ENCODE measurements at regions not wholly inside any gene's neighbourhood (a gene's known extent, or its start where the extent isn't known, plus 50 kb on each side); places are given as distances from the start of the nearest gene placed in this dataset.

DNA sequence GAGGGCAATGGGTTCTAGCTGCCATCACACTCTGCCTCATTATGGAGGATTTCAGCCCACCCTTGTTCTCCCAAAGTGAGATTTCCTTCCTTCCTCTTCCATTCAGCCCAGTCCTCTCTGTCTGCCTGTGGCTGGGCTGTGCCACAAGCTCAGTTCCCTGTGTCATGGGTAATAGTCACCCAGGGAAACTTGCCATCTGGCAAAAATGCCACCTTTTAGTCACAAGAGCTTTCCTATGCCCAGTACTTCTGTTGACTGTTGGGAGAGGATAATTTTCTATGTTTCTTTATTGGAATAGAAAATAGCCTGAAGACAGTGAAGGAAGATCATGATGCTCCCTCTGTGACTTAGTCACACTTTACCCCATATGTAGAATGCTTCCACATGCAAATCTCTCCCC, 71.4 kb downstream of the TLR4 start:
- peak in 6 of 42 donors; percentile 28 to 61 (median 40) for DNase-seq
- intact Hi-C loops (cut with DNase I), result loop anchor here (10.0 kb wide), 1 partner anchor 131 kb away; no protein-coding TSS in a partner anchor

DNA sequence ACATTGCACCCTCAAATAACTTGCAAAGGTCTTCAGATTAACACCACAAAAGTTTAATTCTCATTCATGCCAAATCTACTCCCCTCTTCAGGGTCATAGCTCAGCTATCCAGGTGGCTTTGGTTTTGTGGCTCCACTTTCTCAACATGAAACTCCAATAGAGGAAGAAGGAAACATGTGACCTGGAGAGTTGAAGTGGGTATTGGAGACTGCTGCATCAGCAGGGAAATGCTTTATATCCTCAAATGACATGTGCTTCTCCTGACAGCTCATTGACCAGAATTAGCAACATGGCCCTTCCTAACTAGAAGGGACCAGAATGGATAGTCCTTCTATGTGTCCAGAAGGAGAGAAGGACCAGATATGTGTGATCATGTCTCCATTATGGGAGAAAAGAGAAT, 73.6 kb downstream of the TLR4 start:
- no peak for DNase-seq
- intact Hi-C loops (cut with DNase I), result loop anchor here (10.0 kb wide), 1 partner anchor 133 kb away; no protein-coding TSS in a partner anchor

DNA sequence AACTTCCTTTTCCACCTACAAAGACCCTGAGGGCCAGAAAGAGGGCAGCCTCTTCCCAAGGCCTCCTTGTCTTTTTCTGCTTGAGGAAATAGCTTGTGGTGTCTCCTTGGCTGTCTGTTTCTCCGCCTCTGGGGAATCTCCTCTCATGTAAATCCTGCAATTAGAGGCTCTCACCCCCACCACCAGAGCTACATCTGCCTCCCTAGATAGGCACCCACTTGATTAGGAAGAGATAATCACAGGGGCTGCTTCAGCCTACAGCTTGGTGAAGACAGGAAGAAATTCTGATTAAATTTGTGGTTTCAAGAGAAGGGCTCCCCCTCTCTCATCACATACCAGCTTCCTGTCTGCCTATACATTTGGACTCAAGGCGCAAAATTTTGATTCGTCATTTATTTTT, 75.6 kb downstream of the TLR4 start:
- intact Hi-C loops (cut with DNase I), result loop anchor here (10.0 kb wide), 2 partner anchors 135 to 1585 kb away; partner anchors contain the start of gene BRINP1
- no peak for DNase-seq

DNA sequence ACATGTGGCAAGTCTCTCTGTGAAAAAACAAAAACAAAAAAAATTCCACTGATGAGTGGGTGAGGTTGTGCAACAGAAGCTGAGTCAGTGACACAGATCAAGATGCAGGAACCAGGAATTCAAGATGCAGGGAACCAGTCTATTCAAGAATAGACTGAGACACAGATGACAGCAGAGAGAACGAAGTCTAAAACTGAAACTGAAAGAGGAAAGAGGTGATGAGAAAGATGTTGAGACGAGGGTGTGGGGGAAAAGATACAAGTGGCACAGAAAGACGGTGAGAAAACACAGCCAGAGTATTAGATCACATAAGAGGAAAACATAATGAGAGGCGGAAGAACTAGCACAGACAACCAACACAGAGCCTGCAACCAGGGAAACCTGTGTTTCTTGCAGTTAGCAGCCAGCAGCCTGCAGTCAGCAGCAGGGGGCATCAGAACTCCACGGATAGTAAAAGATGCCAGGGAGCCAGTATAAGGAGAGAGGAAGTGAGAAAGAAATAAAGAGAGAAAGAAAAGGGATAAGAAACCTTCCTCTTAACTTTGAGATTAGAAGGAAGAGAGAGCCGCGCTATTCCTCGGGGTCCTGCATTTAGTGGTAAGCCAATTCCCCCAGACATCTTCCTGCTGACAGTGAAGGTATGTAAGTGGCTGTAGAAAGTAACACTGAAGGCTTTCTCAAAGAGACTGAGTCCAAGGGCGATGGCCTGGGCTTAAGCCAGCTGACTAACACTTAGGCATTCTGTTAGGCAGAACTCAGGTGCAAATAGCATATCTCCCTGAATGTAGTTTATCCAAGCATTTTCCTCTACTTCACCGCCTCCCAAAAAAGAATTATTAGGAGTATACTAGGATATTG, 79.0 kb downstream of the TLR4 start:
- intact Hi-C loops (cut with DNase I), result loop anchor here (10.0 kb wide), 1 partner anchor 1582 kb away; the partner anchor contains the start of gene BRINP1
- DNase-seq, result peak; percentile 75 to 95 (median 88)

DNA sequence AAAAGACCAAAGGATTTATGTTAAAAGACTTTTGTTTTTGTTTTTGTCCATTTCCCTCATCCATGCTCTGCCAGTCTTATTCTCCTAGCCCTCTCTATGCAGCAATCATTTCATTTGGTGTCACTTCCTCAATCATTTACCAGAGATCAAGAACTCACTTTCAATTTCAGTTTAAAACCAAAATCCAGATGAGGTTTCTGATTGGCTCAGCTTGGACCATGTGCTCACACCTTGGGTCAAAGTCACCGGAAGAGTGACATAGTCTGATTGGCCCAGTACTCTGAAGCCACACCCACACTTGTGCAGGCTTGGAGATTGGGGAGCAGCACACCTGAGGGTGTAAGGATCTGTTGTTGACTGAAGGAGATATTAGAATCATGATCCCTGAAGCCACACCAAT, 79.6 kb downstream of the TLR4 start:
- intact Hi-C loops (cut with DNase I), result loop anchor here (10.0 kb wide), 1 partner anchor 1581 kb away; the partner anchor contains the start of gene BRINP1
- peak in 3 of 42 donors; percentile 13 to 39 (median 33) for DNase-seq

DNA sequence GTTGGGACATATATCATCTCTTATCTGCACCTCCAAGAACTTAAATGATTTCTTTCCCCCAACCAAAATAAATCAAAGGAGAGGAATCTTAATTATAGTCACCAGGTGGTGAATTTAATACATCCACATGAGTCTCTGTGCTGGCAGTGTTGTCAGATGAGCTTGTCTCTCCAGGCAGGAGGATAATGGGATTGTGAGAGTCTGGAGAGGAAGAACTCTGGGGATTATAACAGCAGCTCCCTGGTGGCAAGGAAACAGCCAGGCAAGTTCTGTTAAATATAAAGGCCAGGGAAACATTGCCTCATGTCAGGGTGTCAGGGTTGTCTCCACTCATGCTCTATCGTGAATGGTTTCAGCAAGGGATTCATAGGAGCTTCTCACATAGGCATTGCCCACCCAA, 80.8 kb downstream of the TLR4 start:
- intact Hi-C loops (cut with DNase I), result loop anchor here (10.0 kb wide), 1 partner anchor 1580 kb away; the partner anchor contains the start of gene BRINP1
- no peak for DNase-seq

DNA sequence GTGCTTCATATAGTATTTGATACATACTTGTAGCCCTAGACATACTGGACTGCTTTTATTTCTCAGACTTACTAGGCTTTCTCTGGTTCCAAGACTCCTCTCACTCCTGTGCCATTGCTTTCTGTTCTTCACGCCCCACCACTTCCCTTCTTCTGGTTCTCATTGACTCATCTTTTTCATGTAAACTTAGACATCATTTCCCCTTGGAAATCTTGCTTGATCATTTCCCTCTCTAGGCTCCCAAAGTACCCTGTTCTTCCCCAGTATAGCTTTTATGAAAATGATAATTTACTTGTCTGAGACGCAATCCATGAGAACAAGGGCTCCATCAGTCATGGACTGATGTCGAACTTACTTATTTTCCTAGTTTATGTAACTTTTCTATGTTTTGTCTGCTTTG, 83.5 kb downstream of the TLR4 start:
- intact Hi-C loops (cut with DNase I), result loop anchor here (10.0 kb wide), 1 partner anchor 1577 kb away; the partner anchor contains the start of gene BRINP1
- DNase-seq, result no peak

DNA sequence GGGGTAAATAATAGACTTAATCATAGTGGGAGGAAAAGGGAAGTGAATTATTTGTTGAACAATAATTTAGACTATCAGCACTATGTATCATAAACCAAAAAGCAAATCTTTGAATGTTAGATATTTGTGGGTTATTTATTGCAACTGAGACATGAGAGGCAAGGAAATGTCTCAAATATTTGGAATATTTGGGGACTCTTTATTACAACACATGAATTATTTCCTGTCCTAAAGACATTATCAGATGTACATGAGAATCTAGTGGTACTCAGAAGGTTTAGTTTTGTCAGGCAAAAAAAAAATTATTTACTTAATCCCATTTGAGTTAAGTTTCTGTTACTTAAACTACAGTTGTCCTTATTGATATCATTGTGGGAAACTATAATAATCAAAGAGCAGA, 91.1 kb downstream of the TLR4 start:
- no peak for DNase-seq

DNA sequence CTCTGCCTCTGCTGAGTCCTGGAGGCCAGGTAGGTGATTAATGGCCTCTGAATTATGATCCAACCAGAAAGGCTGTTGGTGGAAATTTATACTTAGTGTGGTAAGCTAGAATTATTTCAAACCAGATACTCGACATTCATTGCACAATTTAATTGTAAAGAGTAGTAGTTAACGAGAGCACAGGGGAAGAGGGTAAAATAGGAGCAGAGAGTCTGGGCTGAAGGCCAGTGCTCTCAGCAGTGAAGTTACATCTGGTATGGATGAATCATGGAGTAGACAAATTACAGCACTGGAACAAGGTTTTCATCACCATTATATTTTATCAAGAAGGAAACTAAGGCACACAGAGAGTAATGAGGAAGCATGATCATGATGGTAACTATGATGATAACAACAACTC, 92.5 kb downstream of the TLR4 start:
- intact Hi-C loops (cut with DNase I), result no loop called here

More for the DNA sequence above, 91.1 kb downstream of the TLR4 start:
- intact Hi-C loops (cut with DNase I), result no loop called here

DNA sequence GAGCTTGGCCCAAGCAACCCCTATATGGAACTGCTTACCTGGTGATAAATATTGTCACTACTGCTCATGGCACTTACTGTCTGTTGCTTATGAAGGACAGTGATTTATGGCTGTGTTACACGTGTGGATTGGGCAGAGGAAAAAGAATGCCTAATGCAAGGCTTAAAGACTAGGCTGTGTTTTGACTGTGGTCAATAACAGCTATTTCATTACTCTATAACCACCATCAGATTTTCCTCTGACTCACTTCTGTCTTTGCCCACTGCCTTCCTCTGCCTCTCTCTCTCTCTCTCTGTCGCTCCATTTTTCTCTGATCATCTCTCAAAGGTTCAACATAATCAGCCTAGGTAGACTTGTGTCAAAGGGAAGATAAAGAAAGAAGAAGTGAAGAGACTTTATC, 96.2 kb downstream of the TLR4 start:
- no peak for DNase-seq
- intact Hi-C loops (cut with DNase I), result loop anchor here (10.0 kb wide), 1 partner anchor 64 kb away; no protein-coding TSS in a partner anchor

More for the DNA sequence above, 92.5 kb downstream of the TLR4 start:
- DNase-seq, result no peak

DNA sequence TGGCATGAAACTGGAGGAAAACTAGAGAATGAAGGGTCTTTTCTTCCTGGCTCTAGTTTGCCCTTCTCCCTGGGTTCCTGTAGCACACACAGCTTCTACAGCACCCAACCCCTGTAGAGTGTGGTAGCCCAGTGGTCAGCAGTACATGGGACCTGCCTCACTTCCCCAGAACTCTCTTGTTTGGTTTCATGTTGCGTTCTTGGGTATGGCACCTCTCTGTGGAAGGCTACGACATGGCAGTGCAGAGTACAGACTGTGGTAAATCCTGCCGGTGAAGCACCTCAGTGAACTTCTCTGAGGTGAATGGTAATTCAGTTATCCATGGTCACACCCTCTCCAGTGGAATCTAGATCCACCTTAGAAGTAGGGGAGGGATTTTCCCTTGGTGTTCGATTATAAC, 105.5 kb downstream of the TLR4 start:
- intact Hi-C loops (cut with DNase I), result loop anchor here (10.0 kb wide), 1 partner anchor 55 kb away; no protein-coding TSS in a partner anchor

DNA sequence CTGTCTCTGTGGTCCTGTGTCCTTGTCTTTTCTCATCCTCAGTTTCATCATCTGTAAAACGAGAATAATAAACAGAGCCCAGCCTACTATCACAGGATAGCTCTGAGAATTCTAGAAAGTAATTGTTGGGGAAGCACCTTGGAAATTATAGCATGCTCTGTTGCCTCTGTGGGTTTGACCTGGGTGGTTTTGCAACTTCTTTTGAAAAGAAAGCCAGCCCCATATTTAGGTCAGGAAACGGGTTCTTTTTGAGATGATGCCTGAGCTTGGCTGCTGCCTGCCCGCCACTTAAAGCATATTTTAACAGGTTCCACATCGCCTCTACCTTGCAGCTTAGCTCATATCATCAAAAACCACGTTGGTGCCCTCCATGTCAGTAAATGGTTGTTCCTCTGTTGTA, 111.1 kb downstream of the TLR4 start:
- intact Hi-C loops (cut with DNase I), result no loop called here
- DNase-seq, result no peak

More for the DNA sequence above, 105.5 kb downstream of the TLR4 start:
- DNase-seq, result no peak

DNA sequence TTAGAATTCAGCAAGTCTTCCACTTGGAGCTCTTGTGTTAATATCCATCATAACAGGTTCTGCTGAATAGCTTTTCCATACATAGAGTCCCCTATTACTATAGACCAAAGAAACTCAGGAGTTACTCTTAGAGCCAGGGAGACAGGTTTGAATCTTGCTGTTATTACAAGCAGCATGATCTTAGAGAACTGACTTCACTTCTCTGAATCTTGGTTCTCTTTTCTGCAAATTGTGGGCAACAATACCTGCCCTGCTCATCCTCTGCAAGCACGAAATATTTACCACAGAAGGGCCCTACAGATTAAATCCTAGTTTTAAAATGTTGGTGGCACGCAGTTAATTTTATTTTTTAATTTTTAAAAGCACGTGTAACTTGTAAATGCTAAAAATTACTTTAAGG, 111.7 kb downstream of the TLR4 start:
- DNase-seq, result no peak
- intact Hi-C loops (cut with DNase I), result no loop called here

DNA sequence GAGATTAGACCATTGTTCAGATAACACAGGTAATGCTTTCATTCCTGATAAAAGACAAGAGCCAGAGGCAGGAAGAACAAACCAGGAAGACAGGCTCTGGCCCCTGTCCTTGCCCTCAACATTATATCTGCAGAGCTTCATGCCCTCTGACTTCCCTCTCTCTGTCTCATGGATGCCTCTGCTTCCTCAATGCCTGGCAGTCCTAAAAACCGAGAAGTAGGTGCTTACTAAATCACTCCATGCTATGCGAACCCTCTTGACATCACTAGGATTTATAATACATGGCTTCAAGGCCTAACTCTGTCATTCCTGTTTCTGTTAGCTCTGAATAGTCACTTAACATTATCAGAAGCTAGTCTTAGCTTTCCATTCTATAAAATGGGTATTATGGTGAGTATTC, 117.8 kb downstream of the TLR4 start:
- intact Hi-C loops (cut with DNase I), result no loop called here
- DNase-seq, result no peak

DNA sequence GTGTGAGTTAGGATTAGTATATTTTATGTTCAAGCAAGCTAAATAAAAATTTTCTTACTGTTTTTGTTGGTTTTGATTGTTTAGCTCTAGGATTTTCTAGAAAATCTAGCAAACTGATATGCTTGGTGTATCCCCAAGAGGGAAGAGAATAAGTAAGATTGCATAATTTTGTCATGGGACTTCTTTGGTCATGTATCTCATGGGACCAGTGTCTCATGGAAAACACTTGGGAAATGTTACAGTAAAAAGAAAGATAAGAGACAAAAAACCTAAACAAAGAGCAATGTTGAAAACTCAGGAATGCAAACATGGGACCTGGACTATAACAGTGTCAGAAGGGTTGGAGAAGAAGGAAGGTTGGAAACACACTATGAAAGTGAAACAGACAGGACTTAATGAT, 119.4 kb downstream of the TLR4 start:
- intact Hi-C loops (cut with DNase I), result no loop called here
- no peak for DNase-seq

DNA sequence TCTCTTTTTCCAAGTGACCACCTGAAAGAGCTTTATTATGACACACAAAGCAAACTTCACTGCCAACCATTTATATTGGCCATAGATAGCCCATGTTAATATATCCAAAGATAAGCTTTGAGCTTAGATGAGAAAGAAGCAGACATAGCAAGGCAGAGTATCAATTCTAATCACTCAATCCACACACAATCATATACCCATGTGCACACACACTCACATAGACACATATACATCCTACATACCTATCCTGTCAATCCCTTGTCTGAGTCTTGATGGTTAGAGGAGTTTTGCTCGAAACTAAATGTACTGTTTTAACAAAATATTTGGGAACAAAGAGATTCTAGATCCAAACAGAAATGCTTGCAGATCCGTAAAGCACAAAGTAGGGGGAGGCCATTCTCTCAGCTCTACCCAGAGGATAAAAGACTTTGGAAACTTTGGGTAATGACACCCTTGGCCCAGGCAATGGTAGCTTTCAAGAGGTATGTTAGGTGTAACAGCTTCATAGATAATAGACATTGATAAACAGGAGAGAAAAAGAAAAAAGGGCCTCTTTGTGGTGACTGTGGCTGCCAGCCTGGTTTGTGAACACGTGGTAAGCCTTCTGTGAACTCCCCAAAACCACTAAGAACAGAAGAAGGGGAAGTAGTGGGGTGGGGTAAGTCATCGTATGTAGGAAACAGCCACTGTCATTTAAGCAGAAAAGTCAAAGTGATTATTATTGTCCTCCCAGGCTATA, 121.6 kb downstream of the TLR4 start:
- intact Hi-C loops (cut with DNase I), result no loop called here
- peak in 7 of 42 donors; percentile 2 to 45 (median 12) for DNase-seq

DNA sequence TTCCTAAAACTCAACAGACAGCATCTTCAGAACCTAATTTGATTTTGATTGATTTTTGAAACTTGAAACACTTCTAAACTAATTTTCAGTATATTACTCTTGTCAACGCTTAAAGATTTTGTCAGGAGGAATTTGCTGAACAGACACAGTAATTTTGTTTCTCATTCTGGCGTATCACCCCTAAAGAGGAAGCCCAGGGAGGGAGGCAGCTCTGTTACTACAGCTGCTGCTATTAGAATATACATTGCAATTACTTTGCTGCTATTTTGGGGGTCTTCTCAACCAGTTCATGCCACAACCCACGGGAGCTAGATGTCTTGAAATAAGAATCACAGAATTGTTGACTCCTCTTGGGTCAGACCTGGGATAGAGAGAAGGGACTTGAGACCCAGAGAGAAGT, 122.6 kb downstream of the TLR4 start:
- no peak for DNase-seq
- intact Hi-C loops (cut with DNase I), result no loop called here

DNA sequence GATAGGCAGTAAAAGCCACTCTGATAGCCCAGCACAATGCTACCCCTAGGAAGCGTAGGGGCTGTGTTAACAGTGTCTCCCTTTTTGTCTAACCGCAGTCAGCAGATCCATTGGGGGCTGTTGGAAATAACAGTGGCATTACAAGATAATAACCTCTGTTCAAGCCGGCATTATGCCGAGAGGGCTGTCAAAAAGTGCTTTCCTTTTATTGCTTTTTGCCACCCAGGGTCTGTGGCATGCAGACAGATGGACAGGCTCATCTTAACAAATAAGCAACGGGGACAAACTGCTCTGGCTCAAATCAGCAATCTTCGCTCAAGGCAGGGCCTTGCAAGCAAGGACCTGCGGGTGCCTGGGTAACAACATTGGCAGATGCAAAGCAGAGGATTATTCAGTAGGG, 123.3 kb downstream of the TLR4 start:
- intact Hi-C loops (cut with DNase I), result no loop called here
- no peak for DNase-seq

DNA sequence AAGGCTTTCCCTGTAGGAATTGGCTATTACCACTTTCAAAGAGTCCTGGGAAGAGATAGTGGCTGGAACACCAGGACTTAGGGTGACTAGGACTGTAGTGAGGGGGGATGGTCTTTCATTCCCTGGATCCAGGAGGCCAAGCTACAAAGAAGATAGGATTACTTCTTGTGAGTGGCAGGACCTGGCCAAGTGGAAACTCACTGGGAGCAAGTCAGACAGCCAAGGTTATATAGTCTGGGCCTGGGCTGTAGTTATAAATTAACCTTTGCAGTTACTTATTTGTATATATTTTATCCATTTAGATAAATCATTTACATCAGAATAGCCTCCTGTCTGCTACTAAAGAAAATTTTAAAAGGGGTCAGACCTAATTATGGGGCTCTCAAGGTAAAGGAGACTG, 124.3 kb downstream of the TLR4 start:
- DNase-seq, result no peak
- intact Hi-C loops (cut with DNase I), result no loop called here

DNA sequence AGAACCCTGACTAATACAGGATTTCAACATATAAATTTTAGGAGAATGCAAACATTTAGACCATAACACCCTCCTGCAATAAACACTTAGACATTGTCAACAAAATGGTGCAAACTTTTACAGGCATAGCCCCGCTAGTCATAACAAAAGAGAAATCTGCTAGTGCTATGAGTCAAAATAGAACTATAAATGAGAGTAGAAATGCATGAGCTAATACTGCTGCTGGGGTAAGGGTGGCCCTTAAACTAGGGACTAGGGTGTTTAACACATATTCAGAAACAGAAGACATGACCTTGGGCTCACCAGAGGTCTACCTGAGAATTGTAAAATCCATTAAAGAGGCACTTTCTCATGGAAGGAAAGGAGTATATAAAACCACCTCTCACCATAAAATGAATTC, 131.6 kb downstream of the TLR4 start:
- DNase-seq, result no peak
- intact Hi-C loops (cut with DNase I), result no loop called here

Measured in head of caudate nucleus (tissue), 42 donors.